ENCODE measurements at regions not wholly inside any gene's neighbourhood (a gene's known extent, or its start where the extent isn't known, plus 50 kb on each side); places are given as distances from the start of the nearest gene placed in this dataset.

DNA sequence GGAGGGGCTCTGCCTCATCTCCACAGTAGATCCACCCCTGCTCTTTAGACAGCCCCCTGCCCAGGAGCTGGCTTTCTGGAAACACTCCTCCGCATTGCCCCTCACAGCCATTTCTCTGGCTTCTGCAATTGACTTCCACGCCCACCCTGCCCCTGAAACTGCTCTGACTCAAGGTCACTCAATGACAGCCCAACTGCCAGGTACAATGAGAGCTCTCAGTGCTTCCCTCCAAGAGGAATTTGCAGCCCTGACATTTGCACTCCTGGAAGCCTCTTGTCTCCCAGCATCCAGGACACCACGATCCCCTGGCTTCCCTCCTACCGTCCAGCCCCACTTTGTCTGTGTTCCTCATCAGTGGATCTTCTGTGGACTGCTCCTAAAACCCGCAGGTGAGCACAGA is 421.5 kb downstream of the SOX9 start:
- no peak for TF ChIP-seq ZNF331 (CRISPR knock-in tag; IDR thresholded peaks at IDR 0.05; ENCODE audit: low read depth)
- TF ChIP-seq, protein P1, sequence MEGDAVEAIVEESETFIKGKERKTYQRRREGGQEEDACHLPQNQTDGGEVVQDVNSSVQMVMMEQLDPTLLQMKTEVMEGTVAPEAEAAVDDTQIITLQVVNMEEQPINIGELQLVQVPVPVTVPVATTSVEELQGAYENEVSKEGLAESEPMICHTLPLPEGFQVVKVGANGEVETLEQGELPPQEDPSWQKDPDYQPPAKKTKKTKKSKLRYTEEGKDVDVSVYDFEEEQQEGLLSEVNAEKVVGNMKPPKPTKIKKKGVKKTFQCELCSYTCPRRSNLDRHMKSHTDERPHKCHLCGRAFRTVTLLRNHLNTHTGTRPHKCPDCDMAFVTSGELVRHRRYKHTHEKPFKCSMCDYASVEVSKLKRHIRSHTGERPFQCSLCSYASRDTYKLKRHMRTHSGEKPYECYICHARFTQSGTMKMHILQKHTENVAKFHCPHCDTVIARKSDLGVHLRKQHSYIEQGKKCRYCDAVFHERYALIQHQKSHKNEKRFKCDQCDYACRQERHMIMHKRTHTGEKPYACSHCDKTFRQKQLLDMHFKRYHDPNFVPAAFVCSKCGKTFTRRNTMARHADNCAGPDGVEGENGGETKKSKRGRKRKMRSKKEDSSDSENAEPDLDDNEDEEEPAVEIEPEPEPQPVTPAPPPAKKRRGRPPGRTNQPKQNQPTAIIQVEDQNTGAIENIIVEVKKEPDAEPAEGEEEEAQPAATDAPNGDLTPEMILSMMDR (conservative IDR thresholded peaks at IDR 0.05; ENCODE audit: low read depth in 2 of 2) = no peak
- no peak for TF ChIP-seq EZH2 (IDR thresholded peaks at IDR 0.05; ENCODE audit: low read depth, unreplicated experiment)

Measured in GM23338 (cell line).